GM19397 (cell line): ENCODE measurements at regions not wholly inside any gene's neighbourhood (a gene's known extent, or its start where the extent isn't known, plus 50 kb on each side); places are given as distances from the start of the nearest gene placed in this dataset.

ENCODE experiments used
- ATAC-seq: cut with Tn5 transposase; IDR thresholded peaks from one replicate; pipeline ENCODE4 v1.9.1; 2021; ENCODE audit warnings: mild to moderate bottlenecking, moderate library complexity; ENCODE audit not compliant: unreplicated experiment

GRCh38 chr17:51540151-51540550, 279.8 kb downstream of the UTP18 start:
- no peak for ATAC-seq

GRCh38 chr17:51541215-51541614, 280.9 kb downstream of the UTP18 start:
- ATAC-seq = no peak

- no peak for ATAC-seq
Observed at GRCh38 chr17:51546114-51546513, 285.8 kb downstream of the UTP18 start.

DNA sequence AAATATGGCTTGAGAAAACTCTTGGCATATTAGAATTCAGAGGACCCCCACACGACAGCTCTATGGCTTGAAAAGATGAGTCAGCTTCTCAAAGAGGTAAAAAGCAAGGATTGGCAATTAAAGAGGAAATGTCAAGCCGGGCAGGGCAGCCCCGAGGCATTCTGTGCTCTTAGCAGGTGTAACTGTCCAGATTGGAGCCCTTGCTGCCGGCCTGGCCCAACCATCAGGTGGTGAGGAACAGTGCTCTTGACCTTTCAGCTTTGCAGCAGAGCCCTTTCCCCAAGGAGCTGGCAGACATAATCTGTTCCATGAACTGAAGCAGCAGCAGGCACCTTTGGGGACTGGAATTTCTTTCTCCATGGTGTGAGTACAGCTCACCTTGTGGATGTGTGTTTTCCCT, 287.8 kb downstream of the UTP18 start:
- ATAC-seq = no peak

- ATAC-seq = no peak
Observed at GRCh38 chr17:51555153-51555552, 294.8 kb downstream of the UTP18 start.

- no peak for ATAC-seq
Observed at GRCh38 chr17:51559778-51560177, 299.4 kb downstream of the UTP18 start.

DNA sequence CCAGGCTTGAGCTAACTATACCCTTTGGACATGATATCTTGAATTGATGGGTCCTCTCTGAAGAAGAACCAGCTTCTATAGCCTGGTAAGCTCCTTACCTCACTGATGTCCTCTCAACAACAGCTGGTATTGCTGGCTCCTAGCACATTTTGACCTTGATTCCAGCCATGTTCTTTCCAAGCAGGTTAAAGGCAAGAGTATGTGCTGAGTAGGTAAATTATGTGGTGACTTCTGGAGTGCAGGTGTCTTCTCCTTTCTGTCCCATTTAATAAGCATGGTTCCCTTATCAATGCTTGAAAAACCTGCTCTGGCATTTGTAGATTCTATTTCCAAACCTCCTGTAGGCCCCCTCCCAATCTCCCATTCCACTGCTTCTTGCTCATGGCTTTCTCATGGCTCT, 300.1 kb downstream of the UTP18 start:
- ATAC-seq = no peak

DNA sequence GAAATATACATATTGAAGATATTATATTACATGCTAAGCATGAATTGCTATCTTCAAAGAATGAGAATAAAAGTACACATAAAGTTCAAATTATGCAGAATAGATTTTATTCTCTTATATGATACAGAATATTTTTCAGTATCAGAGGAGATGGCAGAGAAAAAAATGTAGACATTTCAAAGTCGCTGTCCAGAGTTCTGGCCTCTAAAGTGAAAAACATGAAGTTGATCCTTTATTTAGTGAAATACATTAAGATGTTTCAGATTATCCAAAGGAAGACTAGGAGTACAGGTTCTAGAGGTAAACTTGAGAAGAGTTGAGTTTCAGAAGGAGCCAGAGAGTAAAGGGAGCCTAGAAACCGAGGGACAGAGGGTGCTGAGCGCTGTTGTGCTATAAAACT, 303.6 kb downstream of the UTP18 start:
- no peak for ATAC-seq

DNA sequence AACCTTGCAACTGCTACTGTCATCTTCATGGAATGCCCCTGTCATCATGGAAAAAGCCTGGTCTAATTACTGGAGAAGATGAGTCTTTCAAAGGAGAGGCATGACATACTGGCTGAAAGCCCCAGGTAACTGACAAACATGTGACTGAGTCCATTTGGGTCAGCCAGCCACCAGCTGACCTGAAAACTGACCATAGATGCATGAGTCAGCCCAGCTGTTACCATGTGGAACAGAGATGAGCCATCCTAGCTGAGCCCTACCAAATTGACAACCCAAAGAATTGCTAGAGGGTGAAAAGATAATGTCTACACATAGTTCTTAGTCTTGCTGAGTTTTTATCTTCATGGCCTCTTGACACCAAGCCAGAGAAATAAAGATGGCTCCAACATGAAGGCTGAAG, 311.8 kb downstream of the UTP18 start:
- ATAC-seq = no peak
